GM23338 (cell line): ENCODE measurements at regions not wholly inside any gene's neighbourhood (a gene's known extent, or its start where the extent isn't known, plus 50 kb on each side); places are given as distances from the start of the nearest gene placed in this dataset.

ENCODE experiments used
- CREB1 ChIP-seq: fragments of 250-450 bp; sonication (Bioruptor Pico); IDR thresholded peaks from 2 replicates; pipeline ENCODE4 v1.5.0; 2020; ENCODE audit warnings: low read depth, mild to moderate bottlenecking, moderate library complexity
- EZH2 ChIP-seq: fragments of 200-600 bp; sonication (generic); IDR thresholded peaks from one replicate; pipeline ENCODE4 v1.8.0; 2017; ENCODE audit warnings: antibody characterized with exemption, mild to moderate bottlenecking, low read depth; ENCODE audit not compliant: unreplicated experiment
- EZH2phosphoT487 ChIP-seq: fragments of 200-600 bp; sonication (generic); IDR thresholded peaks from one replicate; pipeline ENCODE4 v1.8.1; 2018; ENCODE audit warnings: antibody characterized with exemption; ENCODE audit not compliant: unreplicated experiment
- JUNB ChIP-seq: IDR thresholded peaks from one replicate; pipeline ENCODE4 v1.6.1; 2016; ENCODE audit warnings: antibody characterized with exemption; ENCODE audit not compliant: unreplicated experiment
- NANOG ChIP-seq: IDR thresholded peaks from 2 replicates; pipeline ENCODE4 v1.6.1; 2016; ENCODE audit warnings: antibody characterized with exemption, borderline replicate concordance
- POLR2AphosphoS5 ChIP-seq: IDR thresholded peaks from 2 replicates; pipeline ENCODE4 v1.6.1; 2016; ENCODE audit warnings: antibody characterized with exemption, low read depth
- REST ChIP-seq: IDR thresholded peaks from one replicate; pipeline ENCODE4 v1.6.1; 2018; ENCODE audit warnings: antibody characterized with exemption; ENCODE audit not compliant: unreplicated experiment
- STAT1 ChIP-seq: IDR thresholded peaks from one replicate; pipeline ENCODE4 v1.6.1; 2016; ENCODE audit warnings: antibody characterized with exemption; ENCODE audit not compliant: unreplicated experiment
- ZNF114 ChIP-seq: fragments of 250-450 bp; sonication (Bioruptor Pico); IDR thresholded peaks from 2 replicates; pipeline ENCODE4 v1.5.0; 2020; ENCODE audit warnings: mild to moderate bottlenecking, moderate library complexity
- ZNF331 ChIP-seq: fragments of 250-450 bp; sonication (Bioruptor Pico); IDR thresholded peaks from 2 replicates; pipeline ENCODE4 v1.5.0; 2020; ENCODE audit warnings: low read depth, mild to moderate bottlenecking, moderate library complexity
- TF ChIP-seq, protein P1 (sequence below), 2 experiments: fragments of 200-600 bp in 1 of 2; sonication (generic) in 1 of 2; conservative IDR thresholded peaks; 2 replicates each; pipeline versions ENCODE4 v1.5.1 to v1.6.1; 2016 to 2017; ENCODE audit warnings: antibody characterized with exemption in 2 of 2, low read depth in 2 of 2, mild to moderate bottlenecking in 2 of 2, moderate library complexity in 1 of 2

- TF ChIP-seq, protein P1, sequence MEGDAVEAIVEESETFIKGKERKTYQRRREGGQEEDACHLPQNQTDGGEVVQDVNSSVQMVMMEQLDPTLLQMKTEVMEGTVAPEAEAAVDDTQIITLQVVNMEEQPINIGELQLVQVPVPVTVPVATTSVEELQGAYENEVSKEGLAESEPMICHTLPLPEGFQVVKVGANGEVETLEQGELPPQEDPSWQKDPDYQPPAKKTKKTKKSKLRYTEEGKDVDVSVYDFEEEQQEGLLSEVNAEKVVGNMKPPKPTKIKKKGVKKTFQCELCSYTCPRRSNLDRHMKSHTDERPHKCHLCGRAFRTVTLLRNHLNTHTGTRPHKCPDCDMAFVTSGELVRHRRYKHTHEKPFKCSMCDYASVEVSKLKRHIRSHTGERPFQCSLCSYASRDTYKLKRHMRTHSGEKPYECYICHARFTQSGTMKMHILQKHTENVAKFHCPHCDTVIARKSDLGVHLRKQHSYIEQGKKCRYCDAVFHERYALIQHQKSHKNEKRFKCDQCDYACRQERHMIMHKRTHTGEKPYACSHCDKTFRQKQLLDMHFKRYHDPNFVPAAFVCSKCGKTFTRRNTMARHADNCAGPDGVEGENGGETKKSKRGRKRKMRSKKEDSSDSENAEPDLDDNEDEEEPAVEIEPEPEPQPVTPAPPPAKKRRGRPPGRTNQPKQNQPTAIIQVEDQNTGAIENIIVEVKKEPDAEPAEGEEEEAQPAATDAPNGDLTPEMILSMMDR (conservative IDR thresholded peaks at IDR 0.05; ENCODE audit: low read depth in 2 of 2), result no peak
- TF ChIP-seq EZH2, result no peak
- TF ChIP-seq ZNF331 (CRISPR knock-in tag), result no peak
- TF ChIP-seq EZH2phosphoT487, result no peak
- no peak for TF ChIP-seq POLR2AphosphoS5
- no peak for TF ChIP-seq CREB1 (CRISPR knock-in tag)
- TF ChIP-seq JUNB, result no peak
- no peak for TF ChIP-seq REST
- no peak for TF ChIP-seq ZNF114 (CRISPR knock-in tag)
- TF ChIP-seq NANOG, result no peak
- TF ChIP-seq STAT1, result no peak
Measured at GRCh38 chr15:70412794-70413193, 315.1 kb upstream of the TLE3 start.
